ENCODE measurements at regions not wholly inside any gene's neighbourhood (a gene's known extent, or its start where the extent isn't known, plus 50 kb on each side); places are given as distances from the start of the nearest gene placed in this dataset.

DNA sequence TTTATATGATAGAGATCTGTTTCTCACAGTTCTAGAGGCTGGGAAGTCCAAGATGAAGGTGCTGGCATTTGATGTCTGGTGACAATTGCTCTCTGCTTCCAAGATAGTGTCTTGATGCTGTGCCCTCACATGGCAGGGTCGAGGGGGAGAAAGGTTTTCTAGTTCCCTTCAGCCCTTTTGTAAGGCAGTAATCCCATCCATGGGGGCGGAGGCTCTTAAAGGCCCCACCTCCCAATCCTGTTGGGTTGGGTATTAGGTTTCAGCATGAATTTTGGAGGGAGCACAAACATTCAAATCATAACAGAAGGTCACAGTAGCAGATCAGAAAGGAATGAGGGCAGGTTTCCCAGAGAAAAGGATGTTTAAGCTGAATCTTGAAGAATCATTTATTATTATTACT, 601.7 kb upstream of the ZNF717 start:
- WGBS, 2 experiments (ENCODE audit: extremely low coverage in 1 of 2, insufficient coverage in 1 of 2, insufficient read length in 1 of 2, insufficient replicate concordance in 2 of 2, low coverage in 1 of 2, low lambda C conversion rate in 2 of 2, missing lambda C conversion rate in 1 of 2) = 86% methylated on average over 2 of the region's 2 CpGs; no CpG with 5 or more reads in 1 of the 2 experiments

More for the DNA sequence above, 601.7 kb upstream of the ZNF717 start:
- H3K56ac ChIP-seq (replicated peaks; ENCODE audit: insufficient read length, low read depth, low read length) = no peak overlapping the region
- no peak overlapping the region for H2AK5ac ChIP-seq (ENCODE audit: low read depth, low read length)
- CTCF ChIA-PET (ENCODE audit: partially characterized antibody) = no interaction called here
- no peaks in the 10 kb centered on the region for H3K36me3 ChIP-seq (ENCODE audit: control insufficient read depth in 2 of 4, insufficient read depth in 4 of 4, low read length in 3 of 4)
- H2BK12ac ChIP-seq (ENCODE audit: low read depth, low read length) = no peak overlapping the region
- H3K23me2 ChIP-seq (ENCODE audit: low read depth, low read length) = no peaks in the 10 kb centered on the region
- H3K27me3 ChIP-seq (replicated peaks in 1 of 4; ENCODE audit: control insufficient read depth in 3 of 4, extremely low read depth in 1 of 4, insufficient read depth in 3 of 4, low read length in 3 of 4) = no peaks in the 10 kb centered on the region
- no peak overlapping the region for H2BK20ac ChIP-seq (ENCODE audit: low read length)
- peaks cover 0 to 3% of the 10 kb centered on the region in 2 experiments; a peak in 1 of 4 replicates for H3K9me3 ChIP-seq (ENCODE audit: insufficient read depth in 2 of 2, low read depth in 1 of 2, low read length in 1 of 2)
- DNase-seq (ENCODE audit: low read depth in 1 of 2, low spot score in 2 of 2) (no peak), FAIRE-seq (no peak)
- H4K91ac ChIP-seq (replicated peaks; ENCODE audit: insufficient read length, low read length) = no peak overlapping the region
- TF ChIP-seq BACH1 (IDR thresholded peaks at IDR 0.05; ENCODE audit: low read length) = no peak
- TF ChIP-seq SP4 (IDR thresholded peaks at IDR 0.05; ENCODE audit: low read length) = no peak
- no peak for TF ChIP-seq CEBPB (IDR thresholded peaks at IDR 0.05; ENCODE audit: low read depth, low read length)
- TF ChIP-seq EGR1 (IDR thresholded peaks at IDR 0.05; ENCODE audit: borderline replicate concordance, low read depth, low read length) = no peak
- TF ChIP-seq BCL11A (IDR thresholded peaks at IDR 0.05; ENCODE audit: low read depth in 2 of 2, low read length in 2 of 2) = no peak
- no peak for TF ChIP-seq SRF (IDR thresholded peaks at IDR 0.05; ENCODE audit: low read depth, low read length)
- no peak for TF ChIP-seq ZNF274 (IDR thresholded peaks at IDR 0.05; ENCODE audit: borderline replicate concordance, extremely low read depth, low read length)
- no peak for TF ChIP-seq SIN3A (conservative IDR thresholded peaks at IDR 0.05 in 1 of 2, IDR thresholded peaks at IDR 0.05 in 1 of 2; ENCODE audit: low read depth in 1 of 2, low read length in 2 of 2)
- no peak for TF ChIP-seq SIX5 (IDR thresholded peaks at IDR 0.05; ENCODE audit: low read depth, low read length)
- H3K4me1 ChIP-seq (replicated peaks in 1 of 4; ENCODE audit: control insufficient read depth in 3 of 4, insufficient read depth in 4 of 4, low read length in 3 of 4) = no peaks in the 10 kb centered on the region
- no peak overlapping the region for H3K4me3 ChIP-seq (ENCODE audit: extremely low read depth in 1 of 4, insufficient read depth in 2 of 4, low read depth in 3 of 4, low read length in 4 of 4)
- no peak overlapping the region for H2BK15ac ChIP-seq (ENCODE audit: low read length)
- H3K79me1 ChIP-seq (ENCODE audit: low read depth, low read length) = no peaks in the 10 kb centered on the region
- no peaks in the 10 kb centered on the region for H3K79me2 ChIP-seq (ENCODE audit: control insufficient read depth in 1 of 2, insufficient read depth in 2 of 2, low read length in 2 of 2)
- no peak overlapping the region for H4K5ac ChIP-seq (ENCODE audit: insufficient read length, low read depth, low read length)
- H2AFZ ChIP-seq (ENCODE audit: low read length) = no peak overlapping the region
- no peak overlapping the region for H4K8ac ChIP-seq (ENCODE audit: extremely low read depth, insufficient read depth, low read length)
- H3K4me2 ChIP-seq (ENCODE audit: insufficient read depth in 1 of 2, low read depth in 2 of 2, low read length in 2 of 2) = no peak overlapping the region
- H4K20me1 ChIP-seq (replicated peaks in 1 of 2; ENCODE audit: control insufficient read depth in 1 of 2, insufficient read depth in 2 of 2, low read length in 2 of 2) = no peaks in the 10 kb centered on the region
- no peak overlapping the region for H3K4ac ChIP-seq (replicated peaks; ENCODE audit: insufficient read length, low read depth, low read length)
- no peak overlapping the region for H3K27ac ChIP-seq (ENCODE audit: low read depth, low read length)
- no peak overlapping the region for H2BK120ac ChIP-seq (replicated peaks; ENCODE audit: low read depth, low read length)
- H2BK5ac ChIP-seq (ENCODE audit: low read depth, low read length) = no peak overlapping the region
- H3K9ac ChIP-seq (replicated peaks in 1 of 4; ENCODE audit: extremely low read depth in 1 of 4, low read depth in 3 of 4, low read length in 3 of 4) = no peak overlapping the region
- no peak overlapping the region for H3K14ac ChIP-seq (ENCODE audit: insufficient read length)
- H3K18ac ChIP-seq (ENCODE audit: extremely low read depth, low read length) = no peak overlapping the region
- H3K23ac ChIP-seq (ENCODE audit: insufficient read length) = no peak overlapping the region
- POLR2A ChIA-PET (ENCODE audit: partially characterized antibody) = no interaction called here

Measured in H1 (cell line).